ENCODE measurements at regions not wholly inside any gene's neighbourhood (a gene's known extent, or its start where the extent isn't known, plus 50 kb on each side); places are given as distances from the start of the nearest gene placed in this dataset.

GRCh38 chr5:4252385-4252784 lies 656.8 kb downstream of the IRX1 start:
- no CpG with 5 or more reads among the region's 4 CpGs for WGBS (ENCODE audit: extremely low coverage, insufficient coverage, low lambda C conversion rate)
- no peak overlapping the region for H2BK5ac ChIP-seq (ENCODE audit: low read length)

GRCh38 chr5:4254736-4255135 lies 659.1 kb downstream of the IRX1 start:
- Histone ChIP-seq H3K79me1 (ENCODE audit: low read length) (no peaks in the 10 kb centered on the region), H3K23ac (ENCODE audit: low read length) (no peak overlapping the region), H3K27ac (ENCODE audit: low read depth, low read length) (no peak overlapping the region), H2BK15ac (replicated peaks; ENCODE audit: low read depth) (no peak overlapping the region), H3K4me1 (ENCODE audit: control insufficient read depth, low read depth, low read length) (no peaks in the 10 kb centered on the region), H3K18ac (ENCODE audit: low read length) (no peak overlapping the region), H3K4me2 (ENCODE audit: low read length) (no peak overlapping the region), H2BK5ac (ENCODE audit: low read length) (no peak overlapping the region), H3K4me3 (ENCODE audit: low read length) (no peak overlapping the region), H3K36me3 (ENCODE audit: control insufficient read depth, insufficient read depth, low read length) (no peaks in the 10 kb centered on the region), H4K5ac (ENCODE audit: low read length) (no peak overlapping the region), H2BK120ac (ENCODE audit: low read depth, low read length) (no peak overlapping the region), H2AK5ac (ENCODE audit: low read length) (no peak overlapping the region), H3K9ac (ENCODE audit: low read length) (no peak overlapping the region), H3K4ac (ENCODE audit: low read depth, low read length) (no peak overlapping the region), H4K8ac (ENCODE audit: low read depth, low read length) (no peak overlapping the region), H3K56ac (ENCODE audit: low read length) (no peak overlapping the region), H3K79me2 (ENCODE audit: control insufficient read depth, insufficient read depth, low read length) (no peaks in the 10 kb centered on the region), H3K27me3 (ENCODE audit: insufficient read depth, low read length, poor library complexity) (no peaks in the 10 kb centered on the region)
- no peak for DNase-seq
- no CpG with 5 or more reads among the region's 6 CpGs for WGBS (ENCODE audit: extremely low coverage, insufficient coverage, low lambda C conversion rate)

More at GRCh38 chr5:4252385-4252784, 656.8 kb downstream of the IRX1 start:
- Histone ChIP-seq H2BK120ac (ENCODE audit: low read depth, low read length) (no peak overlapping the region), H3K79me1 (ENCODE audit: low read length) (no peaks in the 10 kb centered on the region), H2AK5ac (ENCODE audit: low read length) (no peak overlapping the region), H3K4ac (ENCODE audit: low read depth, low read length) (no peak overlapping the region), H3K4me1 (ENCODE audit: control insufficient read depth, low read depth, low read length) (no peaks in the 10 kb centered on the region), H3K36me3 (ENCODE audit: control insufficient read depth, insufficient read depth, low read length) (no peaks in the 10 kb centered on the region), H3K18ac (ENCODE audit: low read length) (no peak overlapping the region), H4K8ac (ENCODE audit: low read depth, low read length) (no peak overlapping the region), H4K5ac (ENCODE audit: low read length) (no peak overlapping the region), H3K79me2 (ENCODE audit: control insufficient read depth, insufficient read depth, low read length) (no peaks in the 10 kb centered on the region), H2BK15ac (replicated peaks; ENCODE audit: low read depth) (no peak overlapping the region), H3K4me2 (ENCODE audit: low read length) (no peak overlapping the region), H3K9ac (ENCODE audit: low read length) (no peak overlapping the region), H3K23ac (ENCODE audit: low read length) (no peak overlapping the region), H3K27me3 (ENCODE audit: insufficient read depth, low read length, poor library complexity) (no peaks in the 10 kb centered on the region), H3K4me3 (ENCODE audit: low read length) (no peak overlapping the region), H3K27ac (ENCODE audit: low read depth, low read length) (no peak overlapping the region), H3K56ac (ENCODE audit: low read length) (no peak overlapping the region)
- DNase-seq: no peak

GRCh38 chr5:4255441-4255840 lies 659.8 kb downstream of the IRX1 start:
- no peak for DNase-seq
- Histone ChIP-seq H3K4me1 (ENCODE audit: control insufficient read depth, low read depth, low read length) (no peaks in the 10 kb centered on the region), H3K4me2 (ENCODE audit: low read length) (no peak overlapping the region), H3K4ac (ENCODE audit: low read depth, low read length) (no peak overlapping the region), H3K23ac (ENCODE audit: low read length) (no peak overlapping the region), H4K5ac (ENCODE audit: low read length) (no peak overlapping the region), H3K36me3 (ENCODE audit: control insufficient read depth, insufficient read depth, low read length) (no peaks in the 10 kb centered on the region), H3K79me2 (ENCODE audit: control insufficient read depth, insufficient read depth, low read length) (no peaks in the 10 kb centered on the region), H2AK5ac (ENCODE audit: low read length) (no peak overlapping the region), H2BK5ac (ENCODE audit: low read length) (no peak overlapping the region), H3K79me1 (ENCODE audit: low read length) (no peaks in the 10 kb centered on the region), H2BK120ac (ENCODE audit: low read depth, low read length) (no peak overlapping the region), H3K9ac (ENCODE audit: low read length) (no peak overlapping the region), H3K27ac (ENCODE audit: low read depth, low read length) (no peak overlapping the region), H2BK15ac (replicated peaks; ENCODE audit: low read depth) (no peak overlapping the region), H4K8ac (ENCODE audit: low read depth, low read length) (no peak overlapping the region), H3K56ac (ENCODE audit: low read length) (no peak overlapping the region), H3K27me3 (ENCODE audit: insufficient read depth, low read length, poor library complexity) (no peaks in the 10 kb centered on the region), H3K18ac (ENCODE audit: low read length) (no peak overlapping the region), H3K4me3 (ENCODE audit: low read length) (no peak overlapping the region)
- WGBS (ENCODE audit: extremely low coverage, insufficient coverage, low lambda C conversion rate): no CpG with 5 or more reads among the region's 4 CpGs

GRCh38 chr5:4258170-4258569 lies 662.5 kb downstream of the IRX1 start:
- no peak overlapping the region for H3K4ac ChIP-seq (ENCODE audit: low read depth, low read length)
- H3K9ac ChIP-seq (ENCODE audit: low read length): no peak overlapping the region
- H4K5ac ChIP-seq (ENCODE audit: low read length): no peak overlapping the region
- WGBS (ENCODE audit: extremely low coverage, insufficient coverage, low lambda C conversion rate): no CpG with 5 or more reads among the region's 4 CpGs
- H3K27ac ChIP-seq (ENCODE audit: low read depth, low read length): no peak overlapping the region
- H3K36me3 ChIP-seq (ENCODE audit: control insufficient read depth, insufficient read depth, low read length): no peaks in the 10 kb centered on the region
- H2BK15ac ChIP-seq (replicated peaks; ENCODE audit: low read depth): no peak overlapping the region
- no peaks in the 10 kb centered on the region for H3K79me2 ChIP-seq (ENCODE audit: control insufficient read depth, insufficient read depth, low read length)
- no peak for DNase-seq
- H3K27me3 ChIP-seq (ENCODE audit: insufficient read depth, low read length, poor library complexity): no peaks in the 10 kb centered on the region
- H2BK5ac ChIP-seq (ENCODE audit: low read length): no peak overlapping the region
- H3K56ac ChIP-seq (ENCODE audit: low read length): no peak overlapping the region
- H2AK5ac ChIP-seq (ENCODE audit: low read length): no peak overlapping the region
- no peak overlapping the region for H2BK120ac ChIP-seq (ENCODE audit: low read depth, low read length)
- H3K23ac ChIP-seq (ENCODE audit: low read length): no peak overlapping the region
- H4K8ac ChIP-seq (ENCODE audit: low read depth, low read length): no peak overlapping the region
- H3K4me1 ChIP-seq (ENCODE audit: control insufficient read depth, low read depth, low read length): no peaks in the 10 kb centered on the region
- H3K4me2 ChIP-seq (ENCODE audit: low read length): no peak overlapping the region
- H3K18ac ChIP-seq (ENCODE audit: low read length): no peak overlapping the region
- no peaks in the 10 kb centered on the region for H3K79me1 ChIP-seq (ENCODE audit: low read length)
- H3K4me3 ChIP-seq (ENCODE audit: low read length): no peak overlapping the region

GRCh38 chr5:4271193-4271592 lies 675.6 kb downstream of the IRX1 start:
- Histone ChIP-seq H3K27me3 (ENCODE audit: insufficient read depth, low read length, poor library complexity) (no peaks in the 10 kb centered on the region), H3K79me1 (ENCODE audit: low read length) (no peaks in the 10 kb centered on the region), H3K23ac (ENCODE audit: low read length) (no peak overlapping the region), H3K27ac (ENCODE audit: low read depth, low read length) (no peak overlapping the region), H3K4ac (ENCODE audit: low read depth, low read length) (no peak overlapping the region), H3K79me2 (ENCODE audit: control insufficient read depth, insufficient read depth, low read length) (no peaks in the 10 kb centered on the region), H4K8ac (ENCODE audit: low read depth, low read length) (no peak overlapping the region), H3K56ac (ENCODE audit: low read length) (no peak overlapping the region), H2BK15ac (replicated peaks; ENCODE audit: low read depth) (no peak overlapping the region), H3K4me3 (ENCODE audit: low read length) (no peak overlapping the region), H2BK5ac (ENCODE audit: low read length) (no peak overlapping the region), H3K4me2 (ENCODE audit: low read length) (no peak overlapping the region), H3K4me1 (ENCODE audit: control insufficient read depth, low read depth, low read length) (no peaks in the 10 kb centered on the region), H3K36me3 (ENCODE audit: control insufficient read depth, insufficient read depth, low read length) (no peaks in the 10 kb centered on the region), H2BK120ac (ENCODE audit: low read depth, low read length) (no peak overlapping the region), H4K5ac (ENCODE audit: low read length) (no peak overlapping the region), H3K9ac (ENCODE audit: low read length) (no peak overlapping the region), H3K18ac (ENCODE audit: low read length) (no peak overlapping the region), H2AK5ac (ENCODE audit: low read length) (no peak overlapping the region)
- no peak for DNase-seq
- WGBS (ENCODE audit: extremely low coverage, insufficient coverage, low lambda C conversion rate): no CpG with 5 or more reads among the region's 2 CpGs

- H2BK120ac ChIP-seq (ENCODE audit: low read depth, low read length): no peak overlapping the region
- peak; percentile 19 for DNase-seq
- no peak overlapping the region for H3K27ac ChIP-seq (ENCODE audit: low read depth, low read length)
- H3K23ac ChIP-seq (ENCODE audit: low read length): no peak overlapping the region
- H3K56ac ChIP-seq (ENCODE audit: low read length): no peak overlapping the region
- H2AK5ac ChIP-seq (ENCODE audit: low read length): no peak overlapping the region
- H3K4me1 ChIP-seq (ENCODE audit: control insufficient read depth, low read depth, low read length): no peaks in the 10 kb centered on the region
- no peak overlapping the region for H4K5ac ChIP-seq (ENCODE audit: low read length)
- H3K79me1 ChIP-seq (ENCODE audit: low read length): no peaks in the 10 kb centered on the region
- H4K8ac ChIP-seq (ENCODE audit: low read depth, low read length): no peak overlapping the region
- no peak overlapping the region for H3K18ac ChIP-seq (ENCODE audit: low read length)
- H3K9ac ChIP-seq (ENCODE audit: low read length): no peak overlapping the region
- H3K36me3 ChIP-seq (ENCODE audit: control insufficient read depth, insufficient read depth, low read length): no peaks in the 10 kb centered on the region
- no peak overlapping the region for H2BK5ac ChIP-seq (ENCODE audit: low read length)
- H2BK15ac ChIP-seq (replicated peaks; ENCODE audit: low read depth): no peak overlapping the region
- no CpG with 5 or more reads among the region's 8 CpGs for WGBS (ENCODE audit: extremely low coverage, insufficient coverage, low lambda C conversion rate)
- no peak overlapping the region for H3K4me3 ChIP-seq (ENCODE audit: low read length)
- no peaks in the 10 kb centered on the region for H3K27me3 ChIP-seq (ENCODE audit: insufficient read depth, low read length, poor library complexity)
- H3K4ac ChIP-seq (ENCODE audit: low read depth, low read length): no peak overlapping the region
- H3K4me2 ChIP-seq (ENCODE audit: low read length): no peak overlapping the region
- no peaks in the 10 kb centered on the region for H3K79me2 ChIP-seq (ENCODE audit: control insufficient read depth, insufficient read depth, low read length)
Observed at GRCh38 chr5:4275232-4275631, 679.6 kb downstream of the IRX1 start.
